RWPE1 (cell line): ENCODE measurements at regions not wholly inside any gene's neighbourhood (a gene's known extent, or its start where the extent isn't known, plus 50 kb on each side); places are given as distances from the start of the nearest gene placed in this dataset.

Experiments
- CTCF ChIA-PET: fragments of 350-600 bp; sonication (Branson Sonifier 250); formaldehyde crosslinking; extraction: SDS; loops from one replicate; lab custom pipeline; 2021; lab: Yijun Ruan, JAX
- POLR2A ChIA-PET: fragments of 400-600 bp; formaldehyde crosslinking; extraction: SDS; loops from one replicate; lab custom pipeline; 2020; ENCODE audit warnings: antibody characterized with exemption; ENCODE audit not compliant: low non-redundant PET; lab: Yijun Ruan, JAX
- DNase-seq: peaks from one replicate; pipeline ENCODE4 v3.0.0; 2012; ENCODE audit warnings: low spot score
- H3K27ac ChIP-seq: fragments of 450-650 bp; 2 replicates; pipeline ENCODE4 v1.5.1; 2017
- CTCF ChIP-seq: fragments of 450-650 bp; conservative IDR thresholded peaks from 2 replicates; pipeline ENCODE4 v1.5.1; 2017; ENCODE audit warnings: low read depth, mild to moderate bottlenecking

GRCh38 chr4:136793848-136794247, 738.4 kb downstream of the PCDH18 start:
- CTCF ChIA-PET: no interaction called here
- TF ChIP-seq CTCF: no peak

GRCh38 chr4:136784326-136784725, 748.0 kb downstream of the PCDH18 start:
- TF ChIP-seq CTCF: no peak
- H3K27ac ChIP-seq: no peak overlapping the region
- CTCF ChIA-PET: no interaction called here
- no peak for DNase-seq
- POLR2A ChIA-PET: no interaction called here

More at GRCh38 chr4:136793848-136794247, 738.4 kb downstream of the PCDH18 start:
- H3K27ac ChIP-seq: no peak overlapping the region
- no peak for DNase-seq
- POLR2A ChIA-PET: no interaction called here

GRCh38 chr4:136769717-136770116, 762.6 kb downstream of the PCDH18 start:
- CTCF ChIA-PET: no interaction called here
- no peak for TF ChIP-seq CTCF
- POLR2A ChIA-PET: no interaction called here
- H3K27ac ChIP-seq: no peak overlapping the region
- no peak for DNase-seq

GRCh38 chr4:136768925-136769275, 763.4 kb downstream of the PCDH18 start:
- ChIA-PET POLR2A (no interaction called here), CTCF (no interaction called here)
- no peak overlapping the region for H3K27ac ChIP-seq
- no peak for TF ChIP-seq CTCF
- no peak for DNase-seq

- no peak for DNase-seq
- POLR2A ChIA-PET: no interaction called here
- no peak for TF ChIP-seq CTCF
Measured at GRCh38 chr4:136768213-136768924, 763.9 kb downstream of the PCDH18 start.

GRCh38 chr4:136763919-136764318, 768.4 kb downstream of the PCDH18 start:
- TF ChIP-seq CTCF: no peak
- H3K27ac ChIP-seq: no peak overlapping the region
- ChIA-PET POLR2A (no interaction called here), CTCF (no interaction called here)
- DNase-seq: no peak

More at GRCh38 chr4:136768213-136768924, 763.9 kb downstream of the PCDH18 start:
- CTCF ChIA-PET: no interaction called here
- H3K27ac ChIP-seq: no peak overlapping the region
